NCI-H128 (cell line): ENCODE measurements at regions not wholly inside any gene's neighbourhood (a gene's known extent, or its start where the extent isn't known, plus 50 kb on each side); places are given as distances from the start of the nearest gene placed in this dataset.
"Not testable (repeated sequence)": the region's sequence is repeated elsewhere in the genome, so short reads cannot be mapped to it uniquely, and the experiment has no call there.

ENCODE experiments used
- DNase-seq: peaks from one replicate; lab custom pipeline; 2025; ENCODE audit not compliant: unreplicated experiment; lab: John Stamatoyannopoulos, UW

GRCh38 chr14:28157887-28158791 lies 608.4 kb upstream of the FOXG1 start:
- no peak for DNase-seq

- DNase-seq: no peak
Measured at GRCh38 chr14:28161040-28161439, 605.5 kb upstream of the FOXG1 start.

GRCh38 chr14:28163233-28163632 lies 603.4 kb upstream of the FOXG1 start:
- no peak for DNase-seq

GRCh38 chr14:28163897-28164296 lies 602.7 kb upstream of the FOXG1 start:
- DNase-seq: no peak

- not testable (repeated sequence) for DNase-seq
Measured at GRCh38 chr14:28187902-28188830, 578.4 kb upstream of the FOXG1 start.

- DNase-seq: no peak
Measured at GRCh38 chr14:28196878-28197277, 569.7 kb upstream of the FOXG1 start.

- DNase-seq: no peak
Measured at GRCh38 chr14:28220391-28220790, 546.2 kb upstream of the FOXG1 start.

- DNase-seq: no peak
Measured at GRCh38 chr14:28240909-28241308, 525.7 kb upstream of the FOXG1 start.

- no peak for DNase-seq
Measured at GRCh38 chr14:28242895-28243294, 523.7 kb upstream of the FOXG1 start.

- no peak for DNase-seq
Measured at GRCh38 chr14:28243600-28243999, 523.0 kb upstream of the FOXG1 start.

- no peak for DNase-seq
Measured at GRCh38 chr14:28245216-28245615, 521.4 kb upstream of the FOXG1 start.

- no peak for DNase-seq
Measured at GRCh38 chr14:28247491-28247890, 519.1 kb upstream of the FOXG1 start.

- not testable (repeated sequence) for DNase-seq
Measured at GRCh38 chr14:28252124-28252523, 514.5 kb upstream of the FOXG1 start.

GRCh38 chr14:28254768-28255167 lies 511.8 kb upstream of the FOXG1 start:
- DNase-seq: no peak

- DNase-seq: no peak
Measured at GRCh38 chr14:28264306-28264705, 502.3 kb upstream of the FOXG1 start.

GRCh38 chr14:28272270-28272669 lies 494.3 kb upstream of the FOXG1 start:
- no peak for DNase-seq

- no peak for DNase-seq
Measured at GRCh38 chr14:28280530-28280929, 486.1 kb upstream of the FOXG1 start.

- DNase-seq: no peak
Measured at GRCh38 chr14:28280997-28281598, 485.5 kb upstream of the FOXG1 start.

GRCh38 chr14:28284546-28285300 lies 481.9 kb upstream of the FOXG1 start:
- no peak for DNase-seq

- no peak for DNase-seq
Measured at GRCh38 chr14:28294834-28295440, 471.6 kb upstream of the FOXG1 start.
